ENCODE measurements at regions not wholly inside any gene's neighbourhood (a gene's known extent, or its start where the extent isn't known, plus 50 kb on each side); places are given as distances from the start of the nearest gene placed in this dataset.

- Histone ChIP-seq H3K4me3 (ENCODE audit: low read depth in 2 of 2, low read length in 2 of 2) (no peak overlapping the region), H3K4me1 (ENCODE audit: control insufficient read depth, insufficient read depth, low read length) (peaks cover 2% of the 10 kb centered on the region; the same call in 1 of the 2 replicates), H3K27ac (ENCODE audit: low read length) (no peak overlapping the region), H3K9me3 (ENCODE audit: control insufficient read depth, insufficient read depth, low read depth, low read length) (no peaks in the 10 kb centered on the region), H3K27me3 (ENCODE audit: control insufficient read depth, insufficient read depth, low read length) (no peaks in the 10 kb centered on the region), H3K36me3 (ENCODE audit: control insufficient read depth, insufficient read depth, low read length) (no peaks in the 10 kb centered on the region)
- DNase-seq (ENCODE audit: low read depth, low spot score) = no peak
- POLR2A ChIA-PET = interaction anchor here (0.7 kb wide), 1 partner anchor 31 kb away, joined by 3 read pairs; no protein-coding TSS in a partner anchor
- in situ Hi-C loops (cut with HindIII; ENCODE audit: low pct_unique_long_range_greater_than_20kb, low sequenced_read_pairs) (no loop called here), intact Hi-C loops (cut with micrococcal nuclease; ENCODE audit: unreplicated experiment) (no loop called here)
- TF ChIP-seq, protein P1, sequence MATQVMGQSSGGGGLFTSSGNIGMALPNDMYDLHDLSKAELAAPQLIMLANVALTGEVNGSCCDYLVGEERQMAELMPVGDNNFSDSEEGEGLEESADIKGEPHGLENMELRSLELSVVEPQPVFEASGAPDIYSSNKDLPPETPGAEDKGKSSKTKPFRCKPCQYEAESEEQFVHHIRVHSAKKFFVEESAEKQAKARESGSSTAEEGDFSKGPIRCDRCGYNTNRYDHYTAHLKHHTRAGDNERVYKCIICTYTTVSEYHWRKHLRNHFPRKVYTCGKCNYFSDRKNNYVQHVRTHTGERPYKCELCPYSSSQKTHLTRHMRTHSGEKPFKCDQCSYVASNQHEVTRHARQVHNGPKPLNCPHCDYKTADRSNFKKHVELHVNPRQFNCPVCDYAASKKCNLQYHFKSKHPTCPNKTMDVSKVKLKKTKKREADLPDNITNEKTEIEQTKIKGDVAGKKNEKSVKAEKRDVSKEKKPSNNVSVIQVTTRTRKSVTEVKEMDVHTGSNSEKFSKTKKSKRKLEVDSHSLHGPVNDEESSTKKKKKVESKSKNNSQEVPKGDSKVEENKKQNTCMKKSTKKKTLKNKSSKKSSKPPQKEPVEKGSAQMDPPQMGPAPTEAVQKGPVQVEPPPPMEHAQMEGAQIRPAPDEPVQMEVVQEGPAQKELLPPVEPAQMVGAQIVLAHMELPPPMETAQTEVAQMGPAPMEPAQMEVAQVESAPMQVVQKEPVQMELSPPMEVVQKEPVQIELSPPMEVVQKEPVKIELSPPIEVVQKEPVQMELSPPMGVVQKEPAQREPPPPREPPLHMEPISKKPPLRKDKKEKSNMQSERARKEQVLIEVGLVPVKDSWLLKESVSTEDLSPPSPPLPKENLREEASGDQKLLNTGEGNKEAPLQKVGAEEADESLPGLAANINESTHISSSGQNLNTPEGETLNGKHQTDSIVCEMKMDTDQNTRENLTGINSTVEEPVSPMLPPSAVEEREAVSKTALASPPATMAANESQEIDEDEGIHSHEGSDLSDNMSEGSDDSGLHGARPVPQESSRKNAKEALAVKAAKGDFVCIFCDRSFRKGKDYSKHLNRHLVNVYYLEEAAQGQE (IDR thresholded peaks at IDR 0.05; ENCODE audit: insufficient read depth in 1 of 2, low read depth in 2 of 2, low read length in 1 of 2) = no peak
- no peak for TF ChIP-seq TCF7L2 (IDR thresholded peaks at IDR 0.05; ENCODE audit: low read depth, low read length)
- TF ChIP-seq, protein P2, sequence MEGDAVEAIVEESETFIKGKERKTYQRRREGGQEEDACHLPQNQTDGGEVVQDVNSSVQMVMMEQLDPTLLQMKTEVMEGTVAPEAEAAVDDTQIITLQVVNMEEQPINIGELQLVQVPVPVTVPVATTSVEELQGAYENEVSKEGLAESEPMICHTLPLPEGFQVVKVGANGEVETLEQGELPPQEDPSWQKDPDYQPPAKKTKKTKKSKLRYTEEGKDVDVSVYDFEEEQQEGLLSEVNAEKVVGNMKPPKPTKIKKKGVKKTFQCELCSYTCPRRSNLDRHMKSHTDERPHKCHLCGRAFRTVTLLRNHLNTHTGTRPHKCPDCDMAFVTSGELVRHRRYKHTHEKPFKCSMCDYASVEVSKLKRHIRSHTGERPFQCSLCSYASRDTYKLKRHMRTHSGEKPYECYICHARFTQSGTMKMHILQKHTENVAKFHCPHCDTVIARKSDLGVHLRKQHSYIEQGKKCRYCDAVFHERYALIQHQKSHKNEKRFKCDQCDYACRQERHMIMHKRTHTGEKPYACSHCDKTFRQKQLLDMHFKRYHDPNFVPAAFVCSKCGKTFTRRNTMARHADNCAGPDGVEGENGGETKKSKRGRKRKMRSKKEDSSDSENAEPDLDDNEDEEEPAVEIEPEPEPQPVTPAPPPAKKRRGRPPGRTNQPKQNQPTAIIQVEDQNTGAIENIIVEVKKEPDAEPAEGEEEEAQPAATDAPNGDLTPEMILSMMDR (IDR thresholded peaks at IDR 0.05) = no peak; the same call in 1 of the 2 replicates
- no peak for TF ChIP-seq POLR2AphosphoS5 (IDR thresholded peaks at IDR 0.05; ENCODE audit: low read depth, low read length)
- TF ChIP-seq SIN3A (IDR thresholded peaks at IDR 0.05; ENCODE audit: borderline replicate concordance, insufficient read depth, low read depth, low read length) = no peak
- no peak for ATAC-seq
- CTCF ChIA-PET = no interaction called here
- BruUV-seq (replicated peaks) = no TSS peak
Observed at GRCh38 chr2:19541884-19542283, 183.5 kb upstream of the OSR1 start.

DNA sequence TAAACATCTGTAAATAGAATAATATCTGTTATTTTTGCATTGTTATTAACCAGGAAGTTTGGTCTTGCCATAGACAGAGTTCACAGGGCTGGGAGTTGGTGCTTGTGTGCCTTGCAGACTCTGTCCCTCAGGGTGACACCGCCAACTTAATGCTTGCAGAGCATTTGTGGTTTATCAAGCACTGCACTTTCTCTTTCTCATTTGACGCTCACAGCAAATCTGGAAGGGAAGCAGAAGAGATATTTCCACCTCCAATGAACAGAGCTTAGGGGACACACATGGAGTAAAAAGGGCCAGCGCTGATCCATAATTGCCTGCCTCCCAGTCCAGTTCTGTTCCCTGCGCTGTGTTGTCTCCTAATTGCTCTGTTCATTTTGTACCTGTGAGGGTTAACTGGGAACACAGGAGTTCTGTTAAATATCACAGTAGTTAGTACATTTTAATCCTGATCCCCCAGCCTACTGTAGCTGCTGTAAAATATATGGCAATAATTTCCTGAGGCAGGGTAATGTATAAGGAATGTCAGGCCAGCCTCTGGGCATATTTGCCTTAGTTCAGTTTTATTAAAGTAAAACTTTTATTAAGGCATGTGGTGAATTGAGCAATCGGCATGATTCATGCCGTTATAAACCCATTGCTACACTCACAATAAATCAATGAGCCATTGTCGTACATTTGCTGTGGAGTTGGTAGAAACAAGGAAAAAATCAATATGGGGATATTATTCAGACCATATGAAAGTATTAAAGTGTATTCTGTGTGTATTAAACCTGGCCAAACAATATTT lies 182.5 kb upstream of the OSR1 start:
- H3K4me1 ChIP-seq (ENCODE audit: control insufficient read depth, insufficient read depth, low read length) = peaks cover 2% of the 10 kb centered on the region; the same call in 1 of the 2 replicates
- in situ Hi-C loops (cut with HindIII; ENCODE audit: low pct_unique_long_range_greater_than_20kb, low sequenced_read_pairs) = no loop called here
- peak; percentile 51; the same call in 1 of the 2 replicates for ATAC-seq
- H3K36me3 ChIP-seq (ENCODE audit: control insufficient read depth, insufficient read depth, low read length) = no peaks in the 10 kb centered on the region
- TF ChIP-seq, protein P1 (IDR thresholded peaks at IDR 0.05; ENCODE audit: insufficient read depth in 1 of 2, low read depth in 2 of 2, low read length in 1 of 2) = no peak
- TF ChIP-seq SIN3A (IDR thresholded peaks at IDR 0.05; ENCODE audit: borderline replicate concordance, insufficient read depth, low read depth, low read length) = no peak
- no peak for TF ChIP-seq POLR2AphosphoS5 (IDR thresholded peaks at IDR 0.05; ENCODE audit: low read depth, low read length)
- TF ChIP-seq, protein P2 (IDR thresholded peaks at IDR 0.05) = no peak
- TF ChIP-seq TCF7L2 (IDR thresholded peaks at IDR 0.05; ENCODE audit: low read depth, low read length) = no peak
- no peak overlapping the region for H3K4me3 ChIP-seq (ENCODE audit: low read depth in 2 of 2, low read length in 2 of 2)
- no peak overlapping the region for H3K27ac ChIP-seq (ENCODE audit: low read length)
- intact Hi-C loops (cut with micrococcal nuclease; ENCODE audit: unreplicated experiment) = no loop called here
- no TSS peak for BruUV-seq (replicated peaks)
- ChIA-PET CTCF (no interaction called here), POLR2A (interaction anchor here (0.7 kb wide), 1 partner anchor 32 kb away, joined by 3 read pairs; no protein-coding TSS in a partner anchor)
- H3K9me3 ChIP-seq (ENCODE audit: control insufficient read depth, insufficient read depth, low read depth, low read length) = no peaks in the 10 kb centered on the region
- no peak for DNase-seq (ENCODE audit: low read depth, low spot score)
- no peaks in the 10 kb centered on the region for H3K27me3 ChIP-seq (ENCODE audit: control insufficient read depth, insufficient read depth, low read length)
